ENCODE measurements at regions not wholly inside any gene's neighbourhood (a gene's known extent, or its start where the extent isn't known, plus 50 kb on each side); places are given as distances from the start of the nearest gene placed in this dataset.

DNA sequence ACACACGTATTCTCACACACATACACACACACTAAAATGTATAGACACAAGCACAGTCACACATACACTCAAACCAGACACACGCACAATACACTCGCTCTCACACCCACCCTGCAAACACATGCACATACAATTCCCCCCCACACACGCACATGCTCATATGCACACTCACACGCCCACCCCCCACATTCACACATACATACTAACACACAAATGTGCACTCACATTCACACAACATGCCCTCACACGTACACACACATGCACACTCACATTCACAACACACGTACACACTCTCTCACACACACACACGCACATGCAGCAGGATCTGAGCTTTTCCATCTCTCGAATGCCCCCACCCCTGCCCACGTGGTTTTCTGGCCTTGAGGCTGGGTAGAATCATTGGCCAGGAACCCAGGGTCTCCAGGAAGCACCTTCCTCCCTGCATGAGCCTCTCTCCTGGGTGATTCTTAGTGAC, 589.7 kb downstream of the PTPRU start:
- Histone ChIP-seq H3K9me3 (ENCODE audit: severe bottlenecking) (no peaks in the 10 kb centered on the region), H3K36me3 (no peaks in the 10 kb centered on the region), H3K27me3 (ENCODE audit: insufficient read depth, low read depth, severe bottlenecking) (no peaks in the 10 kb centered on the region), H3K4me3 (ENCODE audit: low read depth, low read length) (no peak overlapping the region), H3K27ac (no peak overlapping the region)
- TF ChIP-seq, protein P1, sequence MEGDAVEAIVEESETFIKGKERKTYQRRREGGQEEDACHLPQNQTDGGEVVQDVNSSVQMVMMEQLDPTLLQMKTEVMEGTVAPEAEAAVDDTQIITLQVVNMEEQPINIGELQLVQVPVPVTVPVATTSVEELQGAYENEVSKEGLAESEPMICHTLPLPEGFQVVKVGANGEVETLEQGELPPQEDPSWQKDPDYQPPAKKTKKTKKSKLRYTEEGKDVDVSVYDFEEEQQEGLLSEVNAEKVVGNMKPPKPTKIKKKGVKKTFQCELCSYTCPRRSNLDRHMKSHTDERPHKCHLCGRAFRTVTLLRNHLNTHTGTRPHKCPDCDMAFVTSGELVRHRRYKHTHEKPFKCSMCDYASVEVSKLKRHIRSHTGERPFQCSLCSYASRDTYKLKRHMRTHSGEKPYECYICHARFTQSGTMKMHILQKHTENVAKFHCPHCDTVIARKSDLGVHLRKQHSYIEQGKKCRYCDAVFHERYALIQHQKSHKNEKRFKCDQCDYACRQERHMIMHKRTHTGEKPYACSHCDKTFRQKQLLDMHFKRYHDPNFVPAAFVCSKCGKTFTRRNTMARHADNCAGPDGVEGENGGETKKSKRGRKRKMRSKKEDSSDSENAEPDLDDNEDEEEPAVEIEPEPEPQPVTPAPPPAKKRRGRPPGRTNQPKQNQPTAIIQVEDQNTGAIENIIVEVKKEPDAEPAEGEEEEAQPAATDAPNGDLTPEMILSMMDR (IDR thresholded peaks at IDR 0.05; ENCODE audit: low read depth, low read length): no peak
- DNase-seq: no peak

- Histone ChIP-seq H3K4me3 (ENCODE audit: low read depth, low read length) (no peak overlapping the region), H3K27ac (peak overlapping the region; percentile 84), H3K36me3 (no peaks in the 10 kb centered on the region), H3K9me3 (ENCODE audit: severe bottlenecking) (no peaks in the 10 kb centered on the region), H3K27me3 (ENCODE audit: insufficient read depth, low read depth, severe bottlenecking) (no peaks in the 10 kb centered on the region)
- TF ChIP-seq, protein P1 (IDR thresholded peaks at IDR 0.05; ENCODE audit: low read depth, low read length): no peak
- no peak for DNase-seq
Measured at GRCh38 chr1:29825274-29825940, 589.1 kb downstream of the PTPRU start.

DNA sequence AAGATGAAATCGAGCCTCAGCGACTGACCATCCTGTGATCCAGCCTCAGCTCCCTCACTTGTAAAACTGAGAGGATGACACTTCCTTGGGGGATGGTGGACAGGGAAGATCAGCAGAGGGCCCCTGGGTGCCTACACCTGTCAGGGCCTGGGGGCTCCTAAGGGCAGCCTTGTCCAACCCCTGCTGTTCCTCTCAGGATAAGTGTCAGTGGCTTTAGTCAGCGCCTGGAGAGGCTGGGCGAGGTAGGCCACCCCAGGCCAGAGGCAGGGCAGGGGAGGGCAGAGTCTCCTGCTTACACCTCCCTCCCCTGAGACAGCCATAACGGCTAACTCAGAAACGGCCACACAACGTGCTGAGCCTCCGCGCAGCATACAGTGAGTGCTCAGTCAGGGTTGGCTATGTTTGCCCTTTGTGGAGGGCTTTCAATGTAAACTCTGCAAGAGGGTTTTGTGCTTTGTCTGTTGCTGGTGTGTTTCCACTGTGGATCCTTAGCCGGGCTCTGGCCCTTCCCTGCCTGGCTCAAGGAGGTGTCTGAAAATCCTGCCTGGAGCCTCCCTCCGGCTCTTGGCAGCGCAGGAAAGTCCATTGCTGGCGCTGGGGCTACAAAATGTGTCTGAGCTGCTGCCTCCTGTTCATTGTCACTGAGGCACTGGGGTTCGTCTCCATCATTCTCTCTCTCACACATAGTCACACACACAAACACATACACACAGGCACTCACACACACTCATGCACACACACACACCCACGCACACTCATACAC, 588.4 kb downstream of the PTPRU start:
- Histone ChIP-seq H3K27ac (peak overlapping the region; percentile 84), H3K27me3 (ENCODE audit: insufficient read depth, low read depth, severe bottlenecking) (no peaks in the 10 kb centered on the region), H3K4me3 (ENCODE audit: low read depth, low read length) (peak overlapping the region; percentile 28), H3K9me3 (ENCODE audit: severe bottlenecking) (no peaks in the 10 kb centered on the region), H3K36me3 (no peaks in the 10 kb centered on the region)
- peak; percentile 94 for DNase-seq
- TF ChIP-seq, protein P1 (IDR thresholded peaks at IDR 0.05; ENCODE audit: low read depth, low read length): no peak

DNA sequence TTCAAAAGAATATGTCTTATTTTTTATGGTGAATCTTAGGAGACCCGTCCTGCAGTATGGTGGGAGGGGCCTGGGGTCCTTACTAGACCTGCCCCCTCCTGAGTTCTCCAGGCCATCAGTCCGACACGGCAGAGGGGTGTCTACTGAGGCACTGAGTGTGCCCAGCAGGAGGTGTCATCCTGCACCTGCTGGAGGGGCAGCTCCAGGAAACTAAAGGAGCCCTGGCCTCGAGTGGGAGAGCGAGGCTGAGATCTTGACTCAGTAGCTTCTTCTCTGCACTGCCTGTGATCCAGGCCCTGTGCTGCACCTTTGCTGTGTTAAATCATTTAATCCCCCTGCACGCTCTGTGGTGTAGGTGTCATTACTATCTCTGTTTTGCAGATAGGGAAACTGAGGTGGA, 587.7 kb downstream of the PTPRU start:
- Histone ChIP-seq H3K9me3 (ENCODE audit: severe bottlenecking) (no peaks in the 10 kb centered on the region), H3K27ac (peak overlapping the region; percentile 84)

GRCh38 chr1:29823561-29823960, 587.2 kb downstream of the PTPRU start:
- H3K27me3 ChIP-seq (ENCODE audit: insufficient read depth, low read depth, severe bottlenecking): no peaks in the 10 kb centered on the region
- peak; percentile 47 for DNase-seq
- peak overlapping the region; percentile 84 for H3K27ac ChIP-seq
- H3K9me3 ChIP-seq (ENCODE audit: severe bottlenecking): no peaks in the 10 kb centered on the region
- H3K4me3 ChIP-seq (ENCODE audit: low read depth, low read length): peak overlapping the region; percentile 28
- H3K36me3 ChIP-seq: no peaks in the 10 kb centered on the region
- TF ChIP-seq, protein P1 (IDR thresholded peaks at IDR 0.05; ENCODE audit: low read depth, low read length): no peak

More for the DNA sequence above, 587.7 kb downstream of the PTPRU start:
- Histone ChIP-seq H3K4me3 (ENCODE audit: low read depth, low read length) (peak overlapping the region; percentile 28), H3K27me3 (ENCODE audit: insufficient read depth, low read depth, severe bottlenecking) (no peaks in the 10 kb centered on the region), H3K36me3 (no peaks in the 10 kb centered on the region)
- TF ChIP-seq, protein P1 (IDR thresholded peaks at IDR 0.05; ENCODE audit: low read depth, low read length): no peak
- no peak for DNase-seq
